ENCODE measurements at regions not wholly inside any gene's neighbourhood (a gene's known extent, or its start where the extent isn't known, plus 50 kb on each side); places are given as distances from the start of the nearest gene placed in this dataset.

- no peak for TF ChIP-seq CTCF (conservative IDR thresholded peaks at IDR 0.05; ENCODE audit: low read length)
- no peak for TF ChIP-seq EZH2phosphoT487 (IDR thresholded peaks at IDR 0.05; ENCODE audit: borderline replicate concordance, low read depth, low read length)
Measured at GRCh38 chr4:42720533-42720932, 63.6 kb upstream of the ATP8A1 start.
